ENCODE measurements at regions not wholly inside any gene's neighbourhood (a gene's known extent, or its start where the extent isn't known, plus 50 kb on each side); places are given as distances from the start of the nearest gene placed in this dataset.
A peak's percentile ranks its signal among the peaks of the same experiment; 100 is the strongest.

GRCh38 chr7:113374955-113375354 lies 256.6 kb upstream of the SMIM30 start:
- Histone ChIP-seq H3K36me3 (replicated peaks in 1 of 2) (no peaks in the 10 kb centered on the region), H3K27ac (no peak overlapping the region), H3K4me3 (no peak overlapping the region), H3K4me1 (replicated peaks in 1 of 2) (no peaks in the 10 kb centered on the region), H3K9me3 (replicated peaks in 1 of 3) (no peaks in the 10 kb centered on the region), H3K27me3 (no peaks in the 10 kb centered on the region)
- no peak for DNase-seq
- 82 to 92% (median 88%) methylated on average over 2 of the region's 2 CpGs for WGBS, 4 donors
- intact Hi-C loops (cut with DNase I): no loop called here
- TF ChIP-seq, protein P1, sequence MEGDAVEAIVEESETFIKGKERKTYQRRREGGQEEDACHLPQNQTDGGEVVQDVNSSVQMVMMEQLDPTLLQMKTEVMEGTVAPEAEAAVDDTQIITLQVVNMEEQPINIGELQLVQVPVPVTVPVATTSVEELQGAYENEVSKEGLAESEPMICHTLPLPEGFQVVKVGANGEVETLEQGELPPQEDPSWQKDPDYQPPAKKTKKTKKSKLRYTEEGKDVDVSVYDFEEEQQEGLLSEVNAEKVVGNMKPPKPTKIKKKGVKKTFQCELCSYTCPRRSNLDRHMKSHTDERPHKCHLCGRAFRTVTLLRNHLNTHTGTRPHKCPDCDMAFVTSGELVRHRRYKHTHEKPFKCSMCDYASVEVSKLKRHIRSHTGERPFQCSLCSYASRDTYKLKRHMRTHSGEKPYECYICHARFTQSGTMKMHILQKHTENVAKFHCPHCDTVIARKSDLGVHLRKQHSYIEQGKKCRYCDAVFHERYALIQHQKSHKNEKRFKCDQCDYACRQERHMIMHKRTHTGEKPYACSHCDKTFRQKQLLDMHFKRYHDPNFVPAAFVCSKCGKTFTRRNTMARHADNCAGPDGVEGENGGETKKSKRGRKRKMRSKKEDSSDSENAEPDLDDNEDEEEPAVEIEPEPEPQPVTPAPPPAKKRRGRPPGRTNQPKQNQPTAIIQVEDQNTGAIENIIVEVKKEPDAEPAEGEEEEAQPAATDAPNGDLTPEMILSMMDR (IDR thresholded peaks at IDR 0.05): no peak
- no peak for TF ChIP-seq POLR2A (IDR thresholded peaks at IDR 0.05)

GRCh38 chr7:113373863-113374262 lies 255.5 kb upstream of the SMIM30 start:
- H3K4me1 ChIP-seq (replicated peaks in 1 of 2): no peaks in the 10 kb centered on the region
- H3K4me3 ChIP-seq: no peak overlapping the region
- no peaks in the 10 kb centered on the region for H3K9me3 ChIP-seq (replicated peaks in 1 of 3)
- WGBS, 4 donors: 71 to 83% (median 75%) methylated on average over 2 of the region's 2 CpGs
- intact Hi-C loops (cut with DNase I): no loop called here
- no peak for DNase-seq
- no peak overlapping the region for H3K27ac ChIP-seq
- no peaks in the 10 kb centered on the region for H3K36me3 ChIP-seq (replicated peaks in 1 of 2)
- H3K27me3 ChIP-seq: no peaks in the 10 kb centered on the region
- no peak for TF ChIP-seq POLR2A (IDR thresholded peaks at IDR 0.05)
- TF ChIP-seq, protein P1 (IDR thresholded peaks at IDR 0.05): no peak

GRCh38 chr7:113371416-113372043 lies 253.2 kb upstream of the SMIM30 start:
- H3K4me1 ChIP-seq (replicated peaks in 1 of 2): no peaks in the 10 kb centered on the region
- peak overlapping the region in 1 of 5 donors; percentile 49 for H3K27ac ChIP-seq
- TF ChIP-seq, protein P1 (IDR thresholded peaks at IDR 0.05): no peak
- TF ChIP-seq POLR2A (IDR thresholded peaks at IDR 0.05): no peak
- intact Hi-C loops (cut with DNase I): no loop called here
- no peaks in the 10 kb centered on the region for H3K36me3 ChIP-seq (replicated peaks in 1 of 2)
- DNase-seq: peak in 4 of 7 donors; percentile 7 to 28 (median 12)
- no peaks in the 10 kb centered on the region for H3K9me3 ChIP-seq (replicated peaks in 1 of 3)
- H3K4me3 ChIP-seq: no peak overlapping the region
- H3K27me3 ChIP-seq: no peaks in the 10 kb centered on the region
- 56 to 65% (median 58%) methylated on average over 4 of the region's 4 CpGs for WGBS, 4 donors

GRCh38 chr7:113370910-113371309 lies 252.6 kb upstream of the SMIM30 start:
- no peaks in the 10 kb centered on the region for H3K27me3 ChIP-seq
- no peak overlapping the region for H3K27ac ChIP-seq
- H3K4me3 ChIP-seq: no peak overlapping the region
- H3K9me3 ChIP-seq (replicated peaks in 1 of 3): no peaks in the 10 kb centered on the region
- no peaks in the 10 kb centered on the region for H3K4me1 ChIP-seq (replicated peaks in 1 of 2)
- TF ChIP-seq, protein P1 (IDR thresholded peaks at IDR 0.05): no peak
- TF ChIP-seq POLR2A (IDR thresholded peaks at IDR 0.05): no peak
- WGBS, 4 donors: 56 to 68% (median 64%) methylated on average over 2 of the region's 2 CpGs
- DNase-seq: no peak
- intact Hi-C loops (cut with DNase I): no loop called here
- no peaks in the 10 kb centered on the region for H3K36me3 ChIP-seq (replicated peaks in 1 of 2)
